ENCODE measurements at regions not wholly inside any gene's neighbourhood (a gene's known extent, or its start where the extent isn't known, plus 50 kb on each side); places are given as distances from the start of the nearest gene placed in this dataset.

DNA sequence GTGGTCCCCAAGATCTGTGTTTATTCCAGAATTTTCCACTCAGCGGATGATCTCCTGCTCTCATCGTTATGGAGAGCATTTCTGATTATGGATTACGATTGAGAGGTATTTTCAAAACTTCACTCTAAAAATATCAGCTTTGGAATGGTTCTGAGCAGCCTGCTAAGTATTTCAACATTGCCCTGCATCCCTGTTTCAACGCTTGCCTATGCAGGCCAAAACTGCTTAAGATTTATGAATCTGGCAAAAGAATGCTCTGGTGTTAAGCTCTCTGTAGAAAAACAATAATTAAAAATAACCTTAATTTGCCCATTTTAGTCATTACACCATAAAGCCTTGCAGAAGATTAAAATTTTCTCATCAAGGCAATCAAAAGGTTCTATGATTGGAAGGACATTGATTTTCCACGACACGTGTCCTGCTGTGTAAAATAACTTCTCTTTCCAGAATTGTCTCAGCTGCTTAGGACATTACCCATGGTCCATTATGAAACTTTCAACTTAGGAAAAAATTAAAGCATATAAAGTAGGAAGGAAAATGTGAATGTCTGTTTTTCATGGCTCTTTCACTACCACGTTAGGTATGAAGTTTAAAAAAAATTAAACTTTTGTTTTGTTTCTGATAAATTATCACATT is 229.9 kb downstream of the ACKR3 start:
- TF ChIP-seq, protein P1, sequence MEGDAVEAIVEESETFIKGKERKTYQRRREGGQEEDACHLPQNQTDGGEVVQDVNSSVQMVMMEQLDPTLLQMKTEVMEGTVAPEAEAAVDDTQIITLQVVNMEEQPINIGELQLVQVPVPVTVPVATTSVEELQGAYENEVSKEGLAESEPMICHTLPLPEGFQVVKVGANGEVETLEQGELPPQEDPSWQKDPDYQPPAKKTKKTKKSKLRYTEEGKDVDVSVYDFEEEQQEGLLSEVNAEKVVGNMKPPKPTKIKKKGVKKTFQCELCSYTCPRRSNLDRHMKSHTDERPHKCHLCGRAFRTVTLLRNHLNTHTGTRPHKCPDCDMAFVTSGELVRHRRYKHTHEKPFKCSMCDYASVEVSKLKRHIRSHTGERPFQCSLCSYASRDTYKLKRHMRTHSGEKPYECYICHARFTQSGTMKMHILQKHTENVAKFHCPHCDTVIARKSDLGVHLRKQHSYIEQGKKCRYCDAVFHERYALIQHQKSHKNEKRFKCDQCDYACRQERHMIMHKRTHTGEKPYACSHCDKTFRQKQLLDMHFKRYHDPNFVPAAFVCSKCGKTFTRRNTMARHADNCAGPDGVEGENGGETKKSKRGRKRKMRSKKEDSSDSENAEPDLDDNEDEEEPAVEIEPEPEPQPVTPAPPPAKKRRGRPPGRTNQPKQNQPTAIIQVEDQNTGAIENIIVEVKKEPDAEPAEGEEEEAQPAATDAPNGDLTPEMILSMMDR (IDR thresholded peaks at IDR 0.05; ENCODE audit: low read length) = no peak
- TF ChIP-seq EZH2 (optimal IDR thresholded peaks at IDR 0.05; ENCODE audit: low read depth, low read length) = no peak
